Glomerular visceral epithelial cell (primary cell): ENCODE measurements at regions not wholly inside any gene's neighbourhood (a gene's known extent, or its start where the extent isn't known, plus 50 kb on each side); places are given as distances from the start of the nearest gene placed in this dataset.
A peak's percentile ranks its signal among the peaks of the same experiment; 100 is the strongest.
"Not testable (repeated sequence)": the region's sequence is repeated elsewhere in the genome, so short reads cannot be mapped to it uniquely, and the experiment has no call there.

ENCODE experiments used
- DNase-seq: peaks from one replicate; pipeline ENCODE4 v3.0.0-alpha.2; 2016; ENCODE audit errors: extremely low spot score

GRCh38 chr13:28573595-28574373 lies 78.9 kb upstream of the FLT1 start:
- no peak for DNase-seq

- no peak for DNase-seq
Measured at GRCh38 chr13:28572871-28573270, 77.9 kb upstream of the FLT1 start.

GRCh38 chr13:28570356-28570755 lies 75.4 kb upstream of the FLT1 start:
- DNase-seq: not testable (repeated sequence)

- no peak for DNase-seq
Measured at GRCh38 chr13:28569886-28570285, 75.0 kb upstream of the FLT1 start.

- no peak for DNase-seq
Measured at GRCh38 chr13:28568286-28568685, 73.4 kb upstream of the FLT1 start.

- DNase-seq: no peak
Measured at GRCh38 chr13:28566891-28567290, 72.0 kb upstream of the FLT1 start.

GRCh38 chr13:28566283-28566682 lies 71.4 kb upstream of the FLT1 start:
- no peak for DNase-seq

- no peak for DNase-seq
Measured at GRCh38 chr13:28564030-28564429, 69.1 kb upstream of the FLT1 start.

GRCh38 chr13:28563609-28564008 lies 68.7 kb upstream of the FLT1 start:
- DNase-seq: no peak

- no peak for DNase-seq
Measured at GRCh38 chr13:28560612-28561011, 65.7 kb upstream of the FLT1 start.

- DNase-seq: no peak
Measured at GRCh38 chr13:28559636-28560259, 64.8 kb upstream of the FLT1 start.

- DNase-seq: no peak
Measured at GRCh38 chr13:28558567-28558966, 63.6 kb upstream of the FLT1 start.

GRCh38 chr13:28557725-28558520 lies 63.0 kb upstream of the FLT1 start:
- peak; percentile 11 for DNase-seq

GRCh38 chr13:28555096-28555495 lies 60.2 kb upstream of the FLT1 start:
- DNase-seq: no peak

- no peak for DNase-seq
Measured at GRCh38 chr13:28553971-28554370, 59.0 kb upstream of the FLT1 start.

- DNase-seq: no peak
Measured at GRCh38 chr13:28552288-28552687, 57.4 kb upstream of the FLT1 start.

- DNase-seq: no peak
Measured at GRCh38 chr13:28551498-28551895, 56.6 kb upstream of the FLT1 start.

GRCh38 chr13:28550721-28551497 lies 56.0 kb upstream of the FLT1 start:
- DNase-seq: no peak

GRCh38 chr13:28550091-28550490 lies 55.2 kb upstream of the FLT1 start:
- no peak for DNase-seq

- no peak for DNase-seq
Measured at GRCh38 chr13:28548872-28549271, 53.9 kb upstream of the FLT1 start.

GRCh38 chr13:28548468-28548867 lies 53.5 kb upstream of the FLT1 start:
- no peak for DNase-seq
